ENCODE measurements at regions not wholly inside any gene's neighbourhood (a gene's known extent, or its start where the extent isn't known, plus 50 kb on each side); places are given as distances from the start of the nearest gene placed in this dataset.
"Not testable (repeated sequence)": the region's sequence is repeated elsewhere in the genome, so short reads cannot be mapped to it uniquely, and the experiment has no call there.

- TF ChIP-seq POLR2AphosphoS5, POLR2A (IDR thresholded peaks at IDR 0.05): not testable (repeated sequence)
These were observed 156.9 kb upstream of the FAM20A start for GRCh38 chr17:68757866-68758757.

All from stomach (tissue), 4 donors.